GM12872 (cell line): ENCODE measurements at regions not wholly inside any gene's neighbourhood (a gene's known extent, or its start where the extent isn't known, plus 50 kb on each side); places are given as distances from the start of the nearest gene placed in this dataset.

Experiments
- TF ChIP-seq, protein P1 (sequence below): IDR thresholded peaks from 3 replicates; pipeline ENCODE4 v1.5.1; 2011; ENCODE audit warnings: low read depth, mild to moderate bottlenecking, low read length, moderate library complexity; ENCODE audit not compliant: insufficient read depth

DNA sequence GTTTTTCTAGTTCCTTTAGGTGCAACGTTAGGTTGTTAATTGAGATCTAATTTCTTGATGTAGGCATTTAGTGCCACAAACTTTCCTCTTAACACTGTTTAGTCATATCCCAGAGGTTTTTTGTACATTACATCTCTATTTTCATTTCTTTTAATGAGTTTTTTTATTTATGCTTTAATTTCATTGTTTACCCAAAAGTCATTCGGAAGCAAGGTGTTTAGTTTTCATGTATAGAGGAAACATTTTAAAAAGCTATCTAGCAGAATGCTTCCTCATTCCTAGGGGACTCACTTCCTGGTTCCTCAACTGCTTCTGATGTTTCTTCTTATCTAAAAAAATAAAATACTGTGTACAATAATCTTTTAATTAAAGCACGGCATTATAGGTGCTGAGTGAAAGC, 307.2 kb upstream of the CAMK1G start:
- TF ChIP-seq, protein P1, sequence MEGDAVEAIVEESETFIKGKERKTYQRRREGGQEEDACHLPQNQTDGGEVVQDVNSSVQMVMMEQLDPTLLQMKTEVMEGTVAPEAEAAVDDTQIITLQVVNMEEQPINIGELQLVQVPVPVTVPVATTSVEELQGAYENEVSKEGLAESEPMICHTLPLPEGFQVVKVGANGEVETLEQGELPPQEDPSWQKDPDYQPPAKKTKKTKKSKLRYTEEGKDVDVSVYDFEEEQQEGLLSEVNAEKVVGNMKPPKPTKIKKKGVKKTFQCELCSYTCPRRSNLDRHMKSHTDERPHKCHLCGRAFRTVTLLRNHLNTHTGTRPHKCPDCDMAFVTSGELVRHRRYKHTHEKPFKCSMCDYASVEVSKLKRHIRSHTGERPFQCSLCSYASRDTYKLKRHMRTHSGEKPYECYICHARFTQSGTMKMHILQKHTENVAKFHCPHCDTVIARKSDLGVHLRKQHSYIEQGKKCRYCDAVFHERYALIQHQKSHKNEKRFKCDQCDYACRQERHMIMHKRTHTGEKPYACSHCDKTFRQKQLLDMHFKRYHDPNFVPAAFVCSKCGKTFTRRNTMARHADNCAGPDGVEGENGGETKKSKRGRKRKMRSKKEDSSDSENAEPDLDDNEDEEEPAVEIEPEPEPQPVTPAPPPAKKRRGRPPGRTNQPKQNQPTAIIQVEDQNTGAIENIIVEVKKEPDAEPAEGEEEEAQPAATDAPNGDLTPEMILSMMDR: no peak

DNA sequence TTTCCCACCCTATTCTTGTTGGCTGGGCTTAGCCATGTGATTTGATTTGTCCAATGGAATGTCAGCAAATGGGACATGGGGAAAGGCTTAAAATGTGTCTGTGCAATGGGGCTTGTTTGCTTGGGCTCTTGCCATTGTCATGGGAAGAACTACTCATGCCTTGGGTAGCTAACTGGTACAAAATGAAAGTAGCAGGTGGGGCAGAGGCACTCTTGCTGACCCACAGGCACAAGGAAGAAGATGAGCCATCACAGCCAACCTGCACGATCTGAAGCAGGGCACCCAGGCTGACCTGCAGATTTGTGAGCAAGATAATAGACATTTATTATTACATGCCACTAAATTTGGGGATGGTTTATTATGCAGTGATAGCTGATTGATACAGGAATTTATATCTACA, 305.9 kb upstream of the CAMK1G start:
- TF ChIP-seq, protein P1: no peak

DNA sequence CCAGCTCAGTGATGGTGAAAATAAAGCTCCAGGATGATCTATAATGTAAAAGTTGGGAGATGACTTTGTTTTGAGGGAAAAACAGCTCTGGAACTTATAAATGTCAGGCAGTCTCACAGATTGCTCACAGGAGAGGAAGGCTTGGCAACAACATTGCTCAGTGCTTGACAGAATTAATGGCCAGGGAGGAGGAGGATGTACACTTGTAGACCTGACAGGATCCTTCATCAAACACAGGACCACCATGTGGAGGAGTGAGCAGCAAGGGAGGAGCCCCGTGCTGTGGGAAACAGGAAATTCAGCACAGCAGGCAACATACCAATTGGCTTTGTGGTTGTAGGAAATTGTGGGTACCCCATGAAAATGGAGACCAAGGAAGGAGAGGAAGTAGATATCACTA, 291.8 kb upstream of the CAMK1G start:
- TF ChIP-seq, protein P1: no peak

DNA sequence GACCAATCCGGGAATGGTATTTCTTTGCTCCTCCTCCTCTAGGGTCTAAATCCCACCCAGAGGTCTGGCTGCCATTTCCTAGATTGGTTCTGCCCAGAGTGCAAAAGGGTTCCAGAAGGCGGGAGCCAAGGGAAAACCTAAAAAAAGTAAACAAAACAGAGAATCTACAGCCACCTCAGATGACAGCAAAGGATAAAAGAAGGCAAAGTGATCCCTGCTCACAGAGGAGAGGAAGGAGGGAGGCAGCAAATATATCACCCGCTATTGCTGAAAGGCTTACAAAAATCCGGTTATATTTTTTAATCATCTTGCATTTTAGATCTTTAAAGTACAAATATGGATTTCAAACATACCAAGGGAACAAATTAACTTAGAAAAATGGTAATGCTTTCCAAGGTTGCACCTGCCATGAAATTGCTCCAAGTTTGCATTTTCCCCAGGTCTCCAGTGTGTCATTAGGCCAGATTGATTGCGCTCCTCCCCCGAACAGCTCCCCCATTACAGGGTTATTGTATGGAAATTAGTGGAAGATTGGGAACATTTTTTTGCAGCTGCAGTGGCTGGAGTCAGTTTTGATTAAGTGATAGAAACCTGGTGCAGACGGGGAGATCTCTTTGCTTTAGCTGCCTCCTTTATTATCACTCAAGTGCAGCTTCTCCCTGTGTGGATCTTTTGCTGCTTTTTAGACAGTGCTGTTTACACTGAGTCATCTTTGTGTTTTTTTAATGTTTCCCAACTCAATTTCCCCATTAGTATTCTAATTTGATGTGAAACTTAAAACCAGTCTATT, 280.5 kb upstream of the CAMK1G start:
- TF ChIP-seq, protein P1: no peak

DNA sequence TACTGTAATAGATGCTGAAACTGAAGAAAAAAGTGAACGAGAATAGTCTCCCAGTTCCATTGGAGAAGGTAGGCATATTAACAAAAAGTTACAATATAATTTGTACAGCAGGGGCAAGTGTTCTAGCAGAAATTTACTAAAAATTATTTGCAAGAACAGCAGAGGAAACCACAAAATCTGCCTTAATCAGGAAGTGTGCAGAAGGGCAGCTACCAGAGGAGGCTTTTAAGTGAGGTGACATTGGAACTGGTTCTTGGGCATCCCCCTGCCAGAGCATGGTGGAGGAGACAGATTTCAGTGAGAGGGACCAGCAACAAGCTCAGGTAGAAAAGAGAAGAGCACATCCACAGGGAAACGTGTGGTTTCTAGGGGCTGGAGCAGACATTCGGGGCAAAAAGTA, 279.3 kb upstream of the CAMK1G start:
- TF ChIP-seq, protein P1: no peak

DNA sequence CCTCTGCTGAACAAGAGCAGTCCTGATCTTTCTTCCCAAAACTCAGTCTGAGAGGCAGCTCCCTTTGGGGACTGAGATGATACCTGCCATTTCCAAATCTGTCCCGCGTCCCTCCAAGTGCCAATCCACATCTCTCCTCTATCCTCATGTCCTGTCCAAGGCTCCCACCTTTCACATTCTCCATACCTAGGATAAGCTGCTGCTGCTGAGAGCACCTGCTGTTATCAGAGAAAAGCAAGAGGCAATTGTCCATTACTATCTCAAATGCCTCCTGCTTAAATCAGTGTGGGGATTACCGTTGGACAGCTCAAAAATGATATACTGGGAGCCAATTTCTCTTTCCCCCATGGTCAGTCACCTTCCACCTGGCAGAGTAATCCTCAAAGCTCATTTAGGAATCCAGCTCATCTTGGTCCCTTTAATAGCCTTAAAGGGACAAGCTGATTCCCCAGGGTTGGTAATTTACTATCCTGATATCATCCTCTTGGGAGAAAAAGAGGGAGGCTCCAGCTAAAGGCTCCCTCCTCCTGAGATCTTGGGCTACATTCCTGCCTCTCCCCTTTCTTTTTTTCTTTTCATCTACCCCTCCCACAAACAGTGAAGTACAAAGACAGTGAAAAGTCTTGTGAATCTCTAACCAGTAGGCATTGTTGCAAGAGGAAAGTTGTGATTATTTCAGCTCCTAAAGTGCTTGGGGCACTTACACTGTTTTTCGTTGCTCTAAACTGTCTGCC, 278.1 kb upstream of the CAMK1G start:
- TF ChIP-seq, protein P1: no peak

DNA sequence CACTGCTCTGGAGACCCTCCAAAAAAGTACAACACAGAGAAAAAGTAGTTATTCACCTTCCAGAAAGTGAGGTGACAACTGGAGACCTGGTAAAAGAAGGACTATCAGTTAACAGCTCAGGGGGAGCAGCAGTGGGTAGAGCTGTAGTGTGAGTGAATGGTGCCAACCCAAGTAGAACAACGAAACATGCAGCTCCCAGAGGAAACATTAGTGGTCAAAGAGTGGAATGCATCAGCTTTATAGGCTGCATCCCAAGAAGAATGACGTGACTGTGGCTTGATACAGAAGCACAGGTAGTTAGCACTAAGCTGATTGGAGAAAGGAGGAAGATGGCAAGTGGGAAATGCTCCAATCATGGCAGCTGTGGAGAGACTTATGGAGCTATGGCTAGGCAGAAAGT, 275.7 kb upstream of the CAMK1G start:
- TF ChIP-seq, protein P1: no peak
